ENCODE measurements at regions not wholly inside any gene's neighbourhood (a gene's known extent, or its start where the extent isn't known, plus 50 kb on each side); places are given as distances from the start of the nearest gene placed in this dataset.

GRCh38 chr9:75602060-75602459 is 288.4 kb upstream of the PCSK5 start:
- H3K36me3 Mint-ChIP-seq (ENCODE audit: insufficient read depth, unreplicated experiment): no peaks in the 10 kb centered on the region
- no peak for TF ChIP-seq CTCF (IDR thresholded peaks at IDR 0.05; ENCODE audit: insufficient read depth in 1 of 2, low read depth in 1 of 2, low read length in 1 of 2, severe bottlenecking in 1 of 2, unreplicated experiment in 1 of 2)
- no peaks in the 10 kb centered on the region for H3K36me3 ChIP-seq (ENCODE audit: control insufficient read depth, insufficient read depth, low read length)
- no peaks in the 10 kb centered on the region for H3K4me1 ChIP-seq
- CTCF ChIA-PET: interaction anchor here (1.7 kb wide), 1 partner anchor 253 kb away, joined by 15 read pairs; no protein-coding TSS in a partner anchor
- intact Hi-C loops (cut with micrococcal nuclease; ENCODE audit: unreplicated experiment): no loop called here
- DNase-seq: no peak
- no peak overlapping the region for H3K4me3 ChIP-seq (ENCODE audit: low read depth, low read length)
- no peaks in the 10 kb centered on the region for H3K27me3 ChIP-seq (replicated peaks; ENCODE audit: control insufficient read depth, insufficient read depth, low read length)
- no peaks in the 10 kb centered on the region for H3K27me3 Mint-ChIP-seq (ENCODE audit: insufficient read depth, unreplicated experiment)
- POLR2A ChIA-PET: no interaction called here
- no peaks in the 10 kb centered on the region for H3K9me3 Mint-ChIP-seq (ENCODE audit: unreplicated experiment)
- H3K4me1 Mint-ChIP-seq (ENCODE audit: low read depth, unreplicated experiment): no peaks in the 10 kb centered on the region
- H3K27ac Mint-ChIP-seq (ENCODE audit: unreplicated experiment): no peak overlapping the region
- no TSS peak for BruUV-seq (replicated peaks)
- no peak overlapping the region for H3K4me3 Mint-ChIP-seq (ENCODE audit: unreplicated experiment)
- H3K9me3 ChIP-seq: no peaks in the 10 kb centered on the region

- H3K9me3 Mint-ChIP-seq (ENCODE audit: unreplicated experiment): no peaks in the 10 kb centered on the region
- H3K36me3 ChIP-seq (ENCODE audit: control insufficient read depth, insufficient read depth, low read length): no peaks in the 10 kb centered on the region
- H3K4me3 Mint-ChIP-seq (ENCODE audit: unreplicated experiment): no peak overlapping the region
- intact Hi-C loops (cut with micrococcal nuclease; ENCODE audit: unreplicated experiment): no loop called here
- no peak for TF ChIP-seq CTCF (IDR thresholded peaks at IDR 0.05; ENCODE audit: insufficient read depth in 1 of 2, low read depth in 1 of 2, low read length in 1 of 2, severe bottlenecking in 1 of 2, unreplicated experiment in 1 of 2)
- no peaks in the 10 kb centered on the region for H3K4me1 Mint-ChIP-seq (ENCODE audit: low read depth, unreplicated experiment)
- H3K4me3 ChIP-seq (ENCODE audit: low read depth, low read length): no peak overlapping the region
- H3K36me3 Mint-ChIP-seq (ENCODE audit: insufficient read depth, unreplicated experiment): no peaks in the 10 kb centered on the region
- no peaks in the 10 kb centered on the region for H3K27me3 ChIP-seq (replicated peaks; ENCODE audit: control insufficient read depth, insufficient read depth, low read length)
- ChIA-PET CTCF (no interaction called here), POLR2A (no interaction called here)
- H3K4me1 ChIP-seq: no peaks in the 10 kb centered on the region
- no peak for DNase-seq
- H3K9me3 ChIP-seq: no peaks in the 10 kb centered on the region
- H3K27me3 Mint-ChIP-seq (ENCODE audit: insufficient read depth, unreplicated experiment): no peaks in the 10 kb centered on the region
- no TSS peak for BruUV-seq (replicated peaks)
- no peak overlapping the region for H3K27ac Mint-ChIP-seq (ENCODE audit: unreplicated experiment)
Observed at GRCh38 chr9:75604661-75605060, 285.8 kb upstream of the PCSK5 start.

GRCh38 chr9:75607521-75607920 is 283.0 kb upstream of the PCSK5 start:
- Histone ChIP-seq H3K9me3 (no peaks in the 10 kb centered on the region), H3K4me1 (no peaks in the 10 kb centered on the region), H3K36me3 (ENCODE audit: control insufficient read depth, insufficient read depth, low read length) (no peaks in the 10 kb centered on the region), H3K4me3 (ENCODE audit: low read depth, low read length) (no peak overlapping the region), H3K27me3 (replicated peaks; ENCODE audit: control insufficient read depth, insufficient read depth, low read length) (no peaks in the 10 kb centered on the region)
- ChIA-PET CTCF (no interaction called here), POLR2A (no interaction called here)
- no peaks in the 10 kb centered on the region for H3K36me3 Mint-ChIP-seq (ENCODE audit: insufficient read depth, unreplicated experiment)
- DNase-seq: no peak
- intact Hi-C loops (cut with micrococcal nuclease; ENCODE audit: unreplicated experiment): no loop called here
- no peak overlapping the region for H3K27ac Mint-ChIP-seq (ENCODE audit: unreplicated experiment)
- peaks cover 3% of the 10 kb centered on the region for H3K27me3 Mint-ChIP-seq (ENCODE audit: insufficient read depth, unreplicated experiment)
- no peak overlapping the region for H3K4me3 Mint-ChIP-seq (ENCODE audit: unreplicated experiment)
- BruUV-seq (replicated peaks): no TSS peak
- no peaks in the 10 kb centered on the region for H3K4me1 Mint-ChIP-seq (ENCODE audit: low read depth, unreplicated experiment)
- no peak for TF ChIP-seq CTCF (IDR thresholded peaks at IDR 0.05; ENCODE audit: insufficient read depth in 1 of 2, low read depth in 1 of 2, low read length in 1 of 2, severe bottlenecking in 1 of 2, unreplicated experiment in 1 of 2)
- no peaks in the 10 kb centered on the region for H3K9me3 Mint-ChIP-seq (ENCODE audit: unreplicated experiment)
